LoVo (cell line): ENCODE measurements at regions not wholly inside any gene's neighbourhood (a gene's known extent, or its start where the extent isn't known, plus 50 kb on each side); places are given as distances from the start of the nearest gene placed in this dataset.

Experiments
- DNase-seq: peaks from one replicate; pipeline ENCODE4 v3.0.0-alpha.2; 2016; ENCODE audit warnings: low spot score

- DNase-seq = no peak
Observed at GRCh38 chr15:54722342-54722986, 474.3 kb downstream of the RSL24D1 start.

- DNase-seq = no peak
Observed at GRCh38 chr15:54719325-54719724, 477.4 kb downstream of the RSL24D1 start.

- no peak for DNase-seq
Observed at GRCh38 chr15:54707805-54708752, 488.7 kb downstream of the RSL24D1 start.

- DNase-seq = peak; percentile 36
Observed at GRCh38 chr15:54687628-54688027, 509.1 kb downstream of the RSL24D1 start.
